Activated CD8-positive, alpha-beta T cell treated with anti-CD3 and anti-CD28 coated beads for 36 hours (primary cell): ENCODE measurements at regions not wholly inside any gene's neighbourhood (a gene's known extent, or its start where the extent isn't known, plus 50 kb on each side); places are given as distances from the start of the nearest gene placed in this dataset.

Source experiments
- ATAC-seq: fragments of 200-7000 bp; cut with Tn5 transposase; one replicate; pipeline ENCODE4 v1.10.0; 2021; ENCODE audit warnings: mild to moderate bottlenecking, moderate library complexity
- CTCF ChIA-PET: fragments of 350-600 bp; sonication (Branson Sonifier 250); formaldehyde crosslinking; loops from one replicate; lab custom pipeline; 2021; ENCODE audit warnings: antibody characterized with exemption; lab: Charles Lee
- POLR2A ChIA-PET: fragments of 350-600 bp; sonication (Branson Sonifier 250); formaldehyde crosslinking; loops from one replicate; lab custom pipeline; 2021; ENCODE audit warnings: antibody characterized with exemption; lab: Charles Lee
- DNase-seq: peaks from one replicate; pipeline ENCODE4 v3.0.0-alpha.2; 2020
- H3K27ac Mint-ChIP-seq: one replicate; pipeline ENCODE4 v1.8.0; 2021; ENCODE audit warnings: mild to moderate bottlenecking, mixed read lengths
- H3K27me3 Mint-ChIP-seq: one replicate; pipeline ENCODE4 v1.8.0; 2021; ENCODE audit warnings: mixed read lengths
- H3K36me3 Mint-ChIP-seq: one replicate; pipeline ENCODE4 v1.8.0; 2021; ENCODE audit warnings: low read depth, mixed read lengths
- H3K4me1 Mint-ChIP-seq: one replicate; pipeline ENCODE4 v1.8.0; 2021; ENCODE audit warnings: low read depth, mixed read lengths
- H3K4me3 Mint-ChIP-seq: one replicate; pipeline ENCODE4 v1.8.0; 2021; ENCODE audit warnings: mild to moderate bottlenecking, moderate library complexity, mixed read lengths
- H3K9me3 Mint-ChIP-seq: one replicate; pipeline ENCODE4 v1.8.0; 2021; ENCODE audit warnings: mixed read lengths
- intact Hi-C: fragments of 100-400 bp; cut with micrococcal nuclease; formaldehyde crosslinking; loops from one replicate; pipeline ENCODE4 v1.10.0; 2022
- TF ChIP-seq, protein P1 (sequence below): fragments of 200-600 bp; IDR thresholded peaks from one replicate; pipeline ENCODE4 v1.8.0; 2022; ENCODE audit warnings: antibody characterized with exemption, mild to moderate bottlenecking

DNA sequence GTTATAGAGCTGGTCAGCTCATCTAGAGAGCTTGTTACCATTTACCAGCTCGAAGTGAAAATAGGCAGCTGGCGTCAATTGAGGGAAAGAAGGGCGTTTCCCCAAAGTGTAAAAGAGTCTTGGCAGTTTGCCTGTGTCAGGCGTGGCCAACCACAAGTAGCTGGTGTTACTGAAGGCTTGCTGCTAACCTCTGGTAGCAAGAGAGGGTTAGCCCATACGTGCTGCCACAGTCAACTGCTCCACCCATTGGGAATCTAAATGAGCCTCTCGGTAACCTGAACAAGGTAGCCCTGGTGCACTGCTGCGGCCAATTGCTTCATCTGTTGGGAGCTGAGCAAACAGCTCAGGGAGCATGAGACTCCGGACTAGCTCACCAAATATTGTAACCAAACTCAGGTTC is 314.9 kb upstream of the SLITRK5 start:
- Mint-ChIP-seq H3K9me3 (peaks cover 9% of the 10 kb centered on the region), H3K4me1 (no peaks in the 10 kb centered on the region), H3K36me3 (no peaks in the 10 kb centered on the region), H3K27ac (no peak overlapping the region), H3K27me3 (no peaks in the 10 kb centered on the region), H3K4me3 (no peak overlapping the region)
- ATAC-seq: no peak
- TF ChIP-seq, protein P1, sequence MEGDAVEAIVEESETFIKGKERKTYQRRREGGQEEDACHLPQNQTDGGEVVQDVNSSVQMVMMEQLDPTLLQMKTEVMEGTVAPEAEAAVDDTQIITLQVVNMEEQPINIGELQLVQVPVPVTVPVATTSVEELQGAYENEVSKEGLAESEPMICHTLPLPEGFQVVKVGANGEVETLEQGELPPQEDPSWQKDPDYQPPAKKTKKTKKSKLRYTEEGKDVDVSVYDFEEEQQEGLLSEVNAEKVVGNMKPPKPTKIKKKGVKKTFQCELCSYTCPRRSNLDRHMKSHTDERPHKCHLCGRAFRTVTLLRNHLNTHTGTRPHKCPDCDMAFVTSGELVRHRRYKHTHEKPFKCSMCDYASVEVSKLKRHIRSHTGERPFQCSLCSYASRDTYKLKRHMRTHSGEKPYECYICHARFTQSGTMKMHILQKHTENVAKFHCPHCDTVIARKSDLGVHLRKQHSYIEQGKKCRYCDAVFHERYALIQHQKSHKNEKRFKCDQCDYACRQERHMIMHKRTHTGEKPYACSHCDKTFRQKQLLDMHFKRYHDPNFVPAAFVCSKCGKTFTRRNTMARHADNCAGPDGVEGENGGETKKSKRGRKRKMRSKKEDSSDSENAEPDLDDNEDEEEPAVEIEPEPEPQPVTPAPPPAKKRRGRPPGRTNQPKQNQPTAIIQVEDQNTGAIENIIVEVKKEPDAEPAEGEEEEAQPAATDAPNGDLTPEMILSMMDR: no peak
- POLR2A ChIA-PET: no interaction called here
- CTCF ChIA-PET: no interaction called here
- intact Hi-C loops: no loop called here
- no peak for DNase-seq

DNA sequence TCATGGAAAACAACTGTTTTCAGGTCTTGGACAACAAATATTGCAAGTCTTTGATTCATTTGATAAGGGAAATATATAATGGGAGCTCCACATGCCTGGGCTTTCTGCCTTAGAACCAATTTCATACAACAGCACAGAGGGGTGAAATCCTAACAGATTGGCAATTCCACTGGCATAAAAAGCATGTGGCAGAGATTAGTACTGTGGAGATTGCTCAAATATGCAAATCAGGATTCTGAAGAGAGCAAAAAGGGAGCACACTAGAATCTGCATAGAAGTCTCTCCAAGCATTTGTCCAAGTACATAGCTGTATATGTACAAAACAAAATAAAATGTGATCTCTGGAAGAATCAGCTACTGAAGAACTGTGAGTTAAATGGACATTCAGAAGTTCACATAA is 312.9 kb upstream of the SLITRK5 start:
- Mint-ChIP-seq H3K27ac (no peak overlapping the region), H3K9me3 (peaks cover 9% of the 10 kb centered on the region), H3K36me3 (no peaks in the 10 kb centered on the region), H3K27me3 (no peaks in the 10 kb centered on the region), H3K4me1 (no peaks in the 10 kb centered on the region), H3K4me3 (no peak overlapping the region)
- CTCF ChIA-PET: no interaction called here
- POLR2A ChIA-PET: no interaction called here
- DNase-seq (no peak), ATAC-seq (no peak)
- intact Hi-C loops: no loop called here
- TF ChIP-seq, protein P1: no peak

DNA sequence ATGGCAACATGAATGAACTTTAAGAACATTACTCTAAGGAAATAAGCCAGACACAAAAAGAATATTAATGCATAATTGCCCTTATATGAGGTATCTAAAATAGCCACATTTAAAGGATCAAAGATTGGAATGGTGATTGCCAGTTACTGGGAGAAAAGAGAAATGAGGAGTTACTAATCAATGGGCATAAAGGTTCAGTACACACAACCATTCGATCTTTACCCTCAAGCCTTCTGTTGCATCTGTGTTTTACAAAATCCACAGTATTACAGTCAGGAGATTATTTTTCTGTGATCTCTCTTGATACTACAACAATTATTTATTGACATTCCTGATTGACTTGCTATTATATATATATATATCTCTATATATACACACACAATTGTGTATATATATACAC is 310.0 kb upstream of the SLITRK5 start:
- no peak for ATAC-seq
- Mint-ChIP-seq H3K4me1 (no peaks in the 10 kb centered on the region), H3K4me3 (no peak overlapping the region), H3K27ac (no peak overlapping the region), H3K27me3 (no peaks in the 10 kb centered on the region), H3K36me3 (no peaks in the 10 kb centered on the region), H3K9me3 (peaks cover 9% of the 10 kb centered on the region)
- ChIA-PET CTCF (no interaction called here), POLR2A (no interaction called here)
- no peak for DNase-seq
- intact Hi-C loops: no loop called here
- TF ChIP-seq, protein P1: no peak

DNA sequence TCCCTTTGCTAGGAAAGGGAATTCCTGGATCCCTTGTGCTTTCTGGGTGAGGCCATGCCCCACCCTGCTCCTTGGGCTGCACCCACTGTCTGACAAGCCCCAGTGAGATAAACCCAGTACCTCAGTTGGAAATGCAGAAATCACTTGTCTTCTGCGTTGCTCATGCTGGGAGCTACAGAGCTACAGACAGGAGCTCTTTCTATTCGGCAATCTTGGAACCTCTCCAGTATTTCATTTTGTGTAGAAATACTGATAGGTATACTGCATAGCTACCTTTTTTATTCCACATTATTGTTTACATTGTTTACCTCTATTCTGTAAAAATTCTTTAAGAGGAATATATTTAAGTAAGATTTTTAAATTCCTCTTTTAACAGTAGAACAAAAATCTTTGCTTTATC is 302.5 kb upstream of the SLITRK5 start:
- intact Hi-C loops: no loop called here
- Mint-ChIP-seq H3K9me3 (peaks cover 8% of the 10 kb centered on the region), H3K36me3 (no peaks in the 10 kb centered on the region), H3K4me3 (no peak overlapping the region), H3K27me3 (no peaks in the 10 kb centered on the region), H3K4me1 (no peaks in the 10 kb centered on the region), H3K27ac (no peak overlapping the region)
- ChIA-PET CTCF (no interaction called here), POLR2A (no interaction called here)
- DNase-seq (no peak), ATAC-seq (no peak)
- TF ChIP-seq, protein P1: no peak

DNA sequence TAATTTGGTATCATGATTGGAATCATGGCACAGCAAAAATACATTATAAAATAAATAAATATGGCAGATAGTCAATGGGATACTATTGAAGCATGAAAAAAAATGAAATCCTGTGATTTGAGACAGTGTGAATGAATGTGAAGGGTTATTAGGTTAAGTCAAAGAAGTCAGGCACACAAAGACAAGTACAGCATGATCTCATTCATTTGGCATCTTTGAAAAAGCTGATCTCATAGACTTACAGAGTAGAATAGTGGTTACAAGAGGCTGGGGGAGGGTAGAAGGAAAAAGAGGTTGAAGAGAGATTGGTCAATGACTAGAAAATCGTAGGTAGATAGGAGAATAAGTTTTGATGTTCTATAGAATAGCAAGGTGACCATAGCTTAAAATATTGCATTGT is 295.1 kb upstream of the SLITRK5 start:
- CTCF ChIA-PET: no interaction called here
- no peak overlapping the region for H3K4me3 Mint-ChIP-seq
- ATAC-seq (no peak), DNase-seq (no peak)
- TF ChIP-seq, protein P1: no peak
- no peaks in the 10 kb centered on the region for H3K27me3 Mint-ChIP-seq
- no peaks in the 10 kb centered on the region for H3K36me3 Mint-ChIP-seq
- no peaks in the 10 kb centered on the region for H3K4me1 Mint-ChIP-seq
- POLR2A ChIA-PET: no interaction called here
- peaks cover 8% of the 10 kb centered on the region for H3K9me3 Mint-ChIP-seq
- H3K27ac Mint-ChIP-seq: no peak overlapping the region
- intact Hi-C loops: no loop called here
